ENCODE measurements at regions not wholly inside any gene's neighbourhood (a gene's known extent, or its start where the extent isn't known, plus 50 kb on each side); places are given as distances from the start of the nearest gene placed in this dataset.
A peak's percentile ranks its signal among the peaks of the same experiment; 100 is the strongest.

DNA sequence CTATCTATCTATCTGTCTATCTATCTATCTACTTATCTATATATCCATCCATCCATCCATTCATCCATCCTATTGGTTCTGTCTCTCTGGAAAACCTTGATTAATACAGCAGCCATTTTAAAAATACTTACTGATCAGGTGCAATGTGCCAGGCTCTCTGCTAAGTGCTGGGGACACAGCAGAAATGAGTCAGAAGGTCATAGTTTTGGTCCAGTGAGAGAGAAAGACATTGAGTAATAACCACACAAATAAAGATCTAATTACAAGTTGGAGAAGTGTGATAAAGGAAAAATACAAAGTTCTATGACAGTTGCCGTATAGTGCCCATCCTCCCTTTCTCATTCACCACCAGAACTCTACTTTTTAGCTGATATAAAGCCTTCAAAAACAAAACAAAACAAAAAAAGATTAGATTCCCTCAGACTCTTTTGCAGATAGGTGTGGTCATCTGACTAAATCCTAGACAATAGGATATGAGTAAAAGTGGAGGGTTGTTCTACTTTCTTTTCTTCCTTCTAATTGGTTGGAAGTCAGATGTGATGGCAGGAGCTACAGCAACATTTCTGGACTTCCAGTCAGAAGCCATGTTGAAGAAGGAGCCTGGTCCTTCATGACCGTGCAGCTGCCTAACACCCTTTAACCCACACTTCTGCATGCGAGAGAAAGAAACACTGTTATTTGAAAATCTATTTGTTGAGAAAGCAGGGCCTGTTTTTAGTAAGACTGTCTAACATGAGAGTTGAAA, 72.0 kb upstream of the TOX3 start:
- no peak overlapping the region for H3K4me3 ChIP-seq (ENCODE audit: low read depth, low read length)
- H3K27me3 ChIP-seq = no peaks in the 10 kb centered on the region
- DNase-seq = no peak
- TF ChIP-seq, protein P1, sequence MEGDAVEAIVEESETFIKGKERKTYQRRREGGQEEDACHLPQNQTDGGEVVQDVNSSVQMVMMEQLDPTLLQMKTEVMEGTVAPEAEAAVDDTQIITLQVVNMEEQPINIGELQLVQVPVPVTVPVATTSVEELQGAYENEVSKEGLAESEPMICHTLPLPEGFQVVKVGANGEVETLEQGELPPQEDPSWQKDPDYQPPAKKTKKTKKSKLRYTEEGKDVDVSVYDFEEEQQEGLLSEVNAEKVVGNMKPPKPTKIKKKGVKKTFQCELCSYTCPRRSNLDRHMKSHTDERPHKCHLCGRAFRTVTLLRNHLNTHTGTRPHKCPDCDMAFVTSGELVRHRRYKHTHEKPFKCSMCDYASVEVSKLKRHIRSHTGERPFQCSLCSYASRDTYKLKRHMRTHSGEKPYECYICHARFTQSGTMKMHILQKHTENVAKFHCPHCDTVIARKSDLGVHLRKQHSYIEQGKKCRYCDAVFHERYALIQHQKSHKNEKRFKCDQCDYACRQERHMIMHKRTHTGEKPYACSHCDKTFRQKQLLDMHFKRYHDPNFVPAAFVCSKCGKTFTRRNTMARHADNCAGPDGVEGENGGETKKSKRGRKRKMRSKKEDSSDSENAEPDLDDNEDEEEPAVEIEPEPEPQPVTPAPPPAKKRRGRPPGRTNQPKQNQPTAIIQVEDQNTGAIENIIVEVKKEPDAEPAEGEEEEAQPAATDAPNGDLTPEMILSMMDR (IDR thresholded peaks at IDR 0.05; ENCODE audit: low read depth, low read length) = no peak
- no peaks in the 10 kb centered on the region for H3K4me1 ChIP-seq
- H3K9me3 ChIP-seq = peaks cover 3% of the 10 kb centered on the region; the same call in 1 of the 2 replicates
- H3K36me3 ChIP-seq = no peaks in the 10 kb centered on the region

DNA sequence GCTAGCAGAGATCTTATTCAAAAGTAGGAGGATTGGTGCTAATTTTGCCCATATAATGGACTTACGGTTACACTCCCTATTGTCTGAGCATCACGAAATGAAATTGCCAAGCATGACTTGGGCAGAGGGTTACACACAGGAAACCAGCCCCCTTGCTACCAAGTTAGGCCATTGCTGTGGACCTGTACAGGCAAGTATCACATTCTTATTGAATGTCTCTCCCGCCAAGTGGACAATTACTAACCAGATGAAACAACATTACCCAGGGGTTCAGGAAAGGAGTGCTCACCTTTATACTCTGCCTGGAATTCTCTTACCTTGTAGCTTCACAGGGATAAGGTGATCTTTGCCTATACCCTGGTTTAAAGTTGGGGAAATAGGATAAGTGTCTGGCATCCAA, 70.6 kb upstream of the TOX3 start:
- TF ChIP-seq, protein P1 (IDR thresholded peaks at IDR 0.05; ENCODE audit: low read depth, low read length) = no peak
- H3K36me3 ChIP-seq = no peaks in the 10 kb centered on the region

DNA sequence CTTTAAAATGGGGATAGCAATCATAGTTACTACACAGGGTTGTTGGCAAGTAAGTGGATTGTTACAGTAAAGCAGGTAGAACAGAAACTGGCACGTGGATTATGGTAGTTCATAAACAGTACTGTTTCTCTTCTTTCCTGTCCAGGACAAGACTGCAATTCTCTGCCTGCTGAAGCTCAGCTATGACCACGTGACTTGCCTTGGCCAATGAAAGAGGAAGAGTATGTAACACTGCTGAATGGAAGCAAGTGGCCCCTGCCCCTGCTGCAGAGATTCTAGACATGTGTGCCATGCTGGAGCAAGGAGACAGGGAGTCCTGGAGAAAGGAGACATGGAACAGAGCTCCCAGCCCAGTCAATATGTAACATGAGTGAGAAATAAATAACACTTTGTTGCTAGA, 66.6 kb upstream of the TOX3 start:
- DNase-seq = no peak
- Histone ChIP-seq H3K9me3 (no peaks in the 10 kb centered on the region; the same call in 1 of the 2 replicates), H3K27me3 (no peaks in the 10 kb centered on the region), H3K4me3 (ENCODE audit: low read depth, low read length) (no peak overlapping the region), H3K4me1 (no peaks in the 10 kb centered on the region), H3K36me3 (no peaks in the 10 kb centered on the region)
- TF ChIP-seq, protein P1 (IDR thresholded peaks at IDR 0.05; ENCODE audit: low read depth, low read length) = no peak

More for the DNA sequence above, 70.6 kb upstream of the TOX3 start:
- no peak for DNase-seq
- H3K4me3 ChIP-seq (ENCODE audit: low read depth, low read length) = no peak overlapping the region
- H3K27me3 ChIP-seq = no peaks in the 10 kb centered on the region
- H3K9me3 ChIP-seq = peaks cover 3% of the 10 kb centered on the region
- no peaks in the 10 kb centered on the region for H3K4me1 ChIP-seq

DNA sequence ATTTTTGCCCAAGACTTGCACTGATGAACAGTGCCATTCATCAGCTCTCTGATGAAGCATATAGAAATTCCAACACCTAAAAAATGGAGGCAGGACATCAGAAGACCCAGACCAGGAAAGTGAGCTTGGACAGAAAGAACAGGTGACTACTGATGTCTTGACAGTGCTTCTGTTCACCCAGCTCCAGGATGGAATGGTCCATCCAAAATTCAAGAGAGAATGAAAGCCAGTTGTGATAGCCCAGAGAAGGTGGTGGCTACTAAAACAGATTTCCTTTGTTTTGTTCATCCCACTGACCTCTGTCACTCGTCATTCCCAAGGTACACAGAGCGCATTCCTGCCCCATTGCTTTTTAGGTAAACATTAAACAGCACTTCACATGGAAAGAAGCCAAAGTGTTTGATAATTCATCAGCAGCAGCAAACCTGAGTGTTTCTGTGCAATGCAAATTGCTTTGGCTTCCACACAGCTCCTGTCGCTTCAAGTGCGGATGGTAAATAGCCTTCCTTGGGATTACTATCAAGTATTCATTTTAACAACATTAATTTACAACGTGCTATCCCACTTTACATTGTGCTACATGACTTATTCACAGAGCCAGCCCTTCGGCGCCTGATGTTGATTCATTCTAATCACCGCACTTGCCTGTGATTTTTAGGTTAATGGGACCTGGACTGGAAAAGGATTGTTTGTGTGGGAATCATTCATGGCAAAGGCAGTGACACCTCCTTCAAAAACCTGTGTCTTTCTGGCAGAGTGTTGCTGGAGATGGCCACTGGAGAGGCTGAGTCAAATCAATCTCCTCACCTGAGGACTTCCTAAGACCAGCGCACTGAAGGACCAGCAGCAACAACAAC, 65.1 kb upstream of the TOX3 start:
- H3K27me3 ChIP-seq = no peaks in the 10 kb centered on the region
- no peak for DNase-seq
- no peaks in the 10 kb centered on the region for H3K4me1 ChIP-seq
- H3K36me3 ChIP-seq = no peaks in the 10 kb centered on the region
- H3K4me3 ChIP-seq (ENCODE audit: low read depth, low read length) = no peak overlapping the region
- no peaks in the 10 kb centered on the region; the same call in 1 of the 2 replicates for H3K9me3 ChIP-seq
- TF ChIP-seq, protein P1 (IDR thresholded peaks at IDR 0.05; ENCODE audit: low read depth, low read length) = no peak

DNA sequence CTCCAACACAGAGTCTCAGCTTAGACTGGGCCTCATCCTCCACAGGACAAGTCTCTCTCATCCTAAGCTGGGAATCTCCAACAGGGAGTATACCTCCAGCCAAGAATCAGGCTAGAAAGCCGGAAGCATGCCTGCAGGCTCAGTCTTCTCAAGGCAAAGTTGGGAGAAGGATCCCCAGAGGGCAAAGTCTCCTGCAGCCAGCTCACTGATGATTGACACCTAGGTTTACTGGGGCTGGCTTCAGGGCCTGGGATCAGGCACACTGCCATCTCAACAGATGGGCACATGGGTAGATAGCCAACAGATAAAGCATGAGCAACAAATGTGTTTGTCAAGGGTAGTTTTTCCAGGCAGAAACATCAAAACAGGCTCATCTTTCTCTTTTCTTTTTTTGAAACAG, 56.1 kb upstream of the TOX3 start:
- TF ChIP-seq, protein P1 (IDR thresholded peaks at IDR 0.05; ENCODE audit: low read depth, low read length) = no peak
- H3K4me3 ChIP-seq (ENCODE audit: low read depth, low read length) = no peak overlapping the region
- peak; percentile 19 for DNase-seq
- H3K36me3 ChIP-seq = no peaks in the 10 kb centered on the region
- H3K4me1 ChIP-seq = peaks cover 7% of the 10 kb centered on the region; the same call in 1 of the 2 replicates
- H3K27me3 ChIP-seq = no peaks in the 10 kb centered on the region
- H3K9me3 ChIP-seq = no peaks in the 10 kb centered on the region

Measured in BE2C (cell line).